TTC549 (cell line): ENCODE measurements at regions not wholly inside any gene's neighbourhood (a gene's known extent, or its start where the extent isn't known, plus 50 kb on each side); places are given as distances from the start of the nearest gene placed in this dataset.

Experiments used
- FAIRE-seq: peaks from 2 replicates; lab custom pipeline; 2012; peaks lifted over from hg19 to GRCh38; lab: Jason Lieb, UNC

GRCh38 chr11:112357488-112357887 lies 96.8 kb upstream of the PLET1 start:
- FAIRE-seq: no peak

GRCh38 chr11:112361396-112361795 lies 100.7 kb upstream of the PLET1 start:
- FAIRE-seq: no peak

DNA sequence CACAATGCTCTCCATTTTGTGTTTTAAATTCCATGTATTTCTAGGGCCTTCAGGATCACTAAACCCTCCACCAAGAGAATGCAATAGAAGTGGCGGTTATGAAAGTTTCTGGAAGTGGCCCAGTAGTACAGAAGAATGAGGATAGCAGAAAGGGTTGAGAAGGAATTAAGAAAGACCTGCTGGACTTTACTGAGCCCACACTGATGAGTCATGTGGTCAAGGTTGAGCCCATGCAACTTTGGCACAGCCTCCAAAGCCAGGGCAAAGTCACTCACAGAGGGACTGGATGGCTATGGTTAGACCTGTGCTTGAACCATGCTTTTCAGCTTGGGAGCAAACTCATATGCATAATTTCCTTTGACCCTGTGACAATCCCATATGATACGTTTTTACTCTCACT lies 102.9 kb upstream of the PLET1 start:
- FAIRE-seq: no peak

GRCh38 chr11:112364962-112365481 lies 104.4 kb upstream of the PLET1 start:
- no peak for FAIRE-seq

GRCh38 chr11:112366012-112366411 lies 105.4 kb upstream of the PLET1 start:
- no peak for FAIRE-seq

- FAIRE-seq: no peak
These were observed 106.1 kb upstream of the PLET1 start for GRCh38 chr11:112366777-112367176.

DNA sequence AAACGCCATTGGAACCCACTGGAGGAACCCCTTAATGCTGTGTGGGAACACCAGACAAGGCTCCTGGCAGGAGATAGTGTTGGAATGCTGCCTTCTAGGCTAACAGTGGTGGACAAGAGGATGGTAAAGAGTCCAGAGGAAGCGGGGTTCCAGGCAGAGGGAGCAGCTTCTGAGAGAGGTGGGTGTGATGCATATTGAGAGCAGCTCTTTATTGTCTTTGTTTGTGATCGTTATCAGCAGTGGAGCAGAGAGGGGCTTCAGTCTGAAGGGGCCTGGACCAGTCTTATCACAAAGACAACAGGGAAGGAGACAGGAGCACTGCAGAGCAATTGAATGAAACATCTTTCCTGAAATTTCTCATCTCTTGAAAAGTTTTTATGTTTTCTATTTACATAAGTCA lies 106.8 kb upstream of the PLET1 start:
- no peak for FAIRE-seq

- FAIRE-seq: no peak
These were observed 107.2 kb upstream of the PLET1 start for GRCh38 chr11:112367895-112368294.

GRCh38 chr11:112368381-112368780 lies 107.7 kb upstream of the PLET1 start:
- FAIRE-seq: no peak

GRCh38 chr11:112369374-112369773 lies 108.7 kb upstream of the PLET1 start:
- no peak for FAIRE-seq

DNA sequence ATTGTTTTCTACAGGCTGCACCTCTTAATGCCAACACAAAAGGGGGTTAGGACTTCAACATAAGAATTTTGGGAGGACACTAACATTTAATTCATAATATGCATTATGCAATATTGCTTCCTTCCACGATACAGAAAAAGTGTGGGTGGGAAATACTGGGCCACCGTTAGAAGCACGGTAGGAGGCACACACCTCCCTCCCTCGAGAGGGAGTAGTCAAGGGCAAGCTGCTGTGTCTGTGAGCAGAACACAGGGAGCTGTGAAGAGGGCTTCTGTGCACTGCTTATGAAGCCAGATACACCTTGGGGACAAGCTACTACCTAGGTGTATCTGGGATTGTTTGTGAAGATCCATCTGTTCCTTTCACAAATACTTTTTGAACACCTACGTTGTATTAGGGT lies 109.3 kb upstream of the PLET1 start:
- no peak for FAIRE-seq

GRCh38 chr11:112374486-112375140 lies 114.0 kb upstream of the PLET1 start:
- no peak for FAIRE-seq

- FAIRE-seq: no peak
These were observed 117.3 kb upstream of the PLET1 start for GRCh38 chr11:112377946-112378345.

- FAIRE-seq: no peak
These were observed 119.8 kb upstream of the PLET1 start for GRCh38 chr11:112380464-112380863.

DNA sequence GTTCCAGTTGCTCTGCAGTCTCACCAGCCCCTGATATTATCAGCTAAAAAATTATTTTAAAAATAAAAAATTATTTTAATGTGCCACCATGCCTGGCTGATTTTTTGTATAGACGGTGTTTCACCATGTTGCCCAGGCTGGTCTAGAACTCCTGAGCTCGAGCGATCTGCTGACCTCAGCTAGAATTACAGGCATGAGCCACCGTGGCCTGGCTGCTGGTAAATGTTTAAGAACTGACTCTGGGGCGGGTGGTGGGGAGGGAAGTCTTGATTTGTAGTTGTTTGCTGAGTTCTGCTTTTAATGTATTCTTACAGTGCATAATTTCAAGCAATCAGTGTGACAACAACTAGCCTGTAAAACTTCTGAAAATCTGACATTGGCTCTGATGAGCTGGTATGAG lies 120.9 kb upstream of the PLET1 start:
- FAIRE-seq: no peak

DNA sequence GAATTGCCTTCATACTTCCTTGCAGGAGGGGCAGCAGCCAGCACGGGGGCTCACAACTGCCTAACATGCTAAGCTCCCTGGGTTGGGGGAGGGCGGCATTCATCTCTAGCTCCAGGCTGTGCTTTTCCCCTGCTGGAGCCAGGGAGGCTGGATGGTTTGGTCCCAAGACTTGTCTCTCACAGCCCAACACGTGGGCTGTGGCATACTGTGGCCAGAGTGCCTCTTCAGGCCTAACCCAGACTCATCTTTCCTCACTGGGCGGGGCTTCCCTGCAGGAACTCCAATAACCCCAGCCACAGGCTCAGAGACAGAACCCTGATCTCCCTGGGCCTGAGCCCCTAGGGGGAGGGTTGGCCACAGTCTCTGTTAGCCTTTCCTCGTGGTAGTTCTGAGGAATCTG lies 121.9 kb upstream of the PLET1 start:
- FAIRE-seq: no peak

DNA sequence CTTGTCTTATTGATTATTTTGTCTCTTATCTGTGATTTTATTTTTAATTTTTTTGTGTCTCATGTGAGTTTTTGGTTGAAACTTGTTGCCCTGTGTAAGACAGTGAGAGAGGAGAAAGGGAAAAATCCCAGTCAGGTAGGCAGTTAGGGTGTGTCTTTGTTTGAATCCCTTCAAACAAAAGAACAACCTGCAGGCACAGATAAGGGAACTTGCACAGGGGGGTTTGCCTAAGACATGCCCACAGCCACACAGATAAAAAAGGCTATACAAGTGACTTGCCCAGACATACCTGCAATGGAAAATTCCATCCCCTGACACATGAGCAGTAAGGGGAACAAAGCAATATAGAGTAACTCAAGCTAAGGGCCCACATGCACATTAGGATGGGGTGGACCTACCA lies 127.8 kb upstream of the PLET1 start:
- no peak for FAIRE-seq

- FAIRE-seq: no peak
These were observed 130.4 kb upstream of the PLET1 start for GRCh38 chr11:112391086-112391485.

DNA sequence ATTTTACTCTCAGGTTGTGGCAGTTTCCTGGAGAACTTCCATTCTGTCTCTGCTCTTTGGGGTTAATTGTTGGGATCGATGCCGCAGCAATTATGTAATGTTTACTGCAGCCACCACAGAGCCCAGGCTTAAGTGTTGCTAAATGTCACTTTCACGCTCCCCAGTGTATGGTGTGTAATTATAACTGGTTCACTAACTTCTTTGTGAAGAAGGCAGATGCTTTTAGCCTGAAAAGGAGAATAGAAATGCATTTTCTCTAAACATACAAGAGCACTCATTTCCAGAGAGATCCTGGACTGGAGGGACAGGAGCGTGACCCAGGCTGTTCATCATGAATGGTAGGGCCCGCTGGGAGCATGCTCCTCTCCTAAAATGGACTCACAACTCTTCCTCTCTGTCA lies 132.2 kb upstream of the PLET1 start:
- FAIRE-seq: no peak

DNA sequence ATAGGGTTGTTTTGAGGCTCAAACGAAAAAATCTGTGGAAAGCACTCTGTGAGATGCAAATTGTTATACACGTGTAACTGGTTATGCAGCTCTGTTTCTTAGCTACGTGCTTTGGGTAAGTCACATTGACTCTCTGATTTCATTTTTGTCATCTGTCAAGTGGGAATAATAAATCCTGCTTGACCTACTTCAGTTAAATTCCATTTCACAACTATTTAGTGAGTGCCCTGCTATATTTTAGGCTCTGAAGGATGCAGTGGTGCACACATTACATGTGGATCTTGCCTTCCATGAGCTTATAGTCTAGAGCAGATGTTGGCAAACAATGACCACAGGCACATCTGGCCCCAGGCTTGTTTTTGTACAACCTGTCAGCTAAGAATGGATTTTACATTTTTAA lies 133.6 kb upstream of the PLET1 start:
- FAIRE-seq: no peak

- FAIRE-seq: no peak
These were observed 135.4 kb upstream of the PLET1 start for GRCh38 chr11:112396076-112396475.

GRCh38 chr11:112398798-112399478 lies 138.3 kb upstream of the PLET1 start:
- FAIRE-seq: no peak

GRCh38 chr11:112400476-112401014 lies 139.9 kb upstream of the PLET1 start:
- FAIRE-seq: no peak
